GM12878 (cell line): ENCODE measurements at regions not wholly inside any gene's neighbourhood (a gene's known extent, or its start where the extent isn't known, plus 50 kb on each side); places are given as distances from the start of the nearest gene placed in this dataset.

Experiments used
- PAX5 ChIP-seq: IDR thresholded peaks from 2 replicates; pipeline ENCODE4 v1.6.1; 2011; ENCODE audit warnings: low read depth, low read length, borderline replicate concordance
- POLR2A ChIP-seq: IDR thresholded peaks from 2 replicates; pipeline ENCODE4 v1.6.1; 2011; ENCODE audit warnings: low read depth, mild to moderate bottlenecking, low read length
- TF ChIP-seq, protein P1 (sequence below): IDR thresholded peaks from 2 replicates; pipeline ENCODE4 v1.6.1; 2011; ENCODE audit warnings: low read depth, low read length, improper control_type of control experiment, borderline replicate concordance

DNA sequence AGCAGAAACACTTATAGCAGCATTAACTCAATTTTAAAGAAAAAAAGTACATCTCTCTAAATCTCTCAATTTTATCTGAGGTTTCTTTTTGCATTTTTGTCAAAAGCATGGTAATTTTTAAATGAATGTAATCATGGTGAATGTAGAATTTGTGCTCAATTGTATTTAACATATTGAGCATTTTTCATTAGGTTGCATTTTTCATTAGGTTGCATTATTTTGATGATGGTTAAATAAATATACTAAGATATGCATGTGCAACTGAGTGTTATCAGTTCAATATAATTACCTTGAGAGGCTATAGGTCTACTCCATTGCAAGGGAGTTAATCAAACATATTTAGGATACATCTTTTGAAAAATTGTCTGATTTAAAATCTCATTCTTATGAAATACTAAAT is 355.1 kb upstream of the SPTLC3 start:
- TF ChIP-seq POLR2A (no peak), PAX5 (no peak)
- TF ChIP-seq, protein P1, sequence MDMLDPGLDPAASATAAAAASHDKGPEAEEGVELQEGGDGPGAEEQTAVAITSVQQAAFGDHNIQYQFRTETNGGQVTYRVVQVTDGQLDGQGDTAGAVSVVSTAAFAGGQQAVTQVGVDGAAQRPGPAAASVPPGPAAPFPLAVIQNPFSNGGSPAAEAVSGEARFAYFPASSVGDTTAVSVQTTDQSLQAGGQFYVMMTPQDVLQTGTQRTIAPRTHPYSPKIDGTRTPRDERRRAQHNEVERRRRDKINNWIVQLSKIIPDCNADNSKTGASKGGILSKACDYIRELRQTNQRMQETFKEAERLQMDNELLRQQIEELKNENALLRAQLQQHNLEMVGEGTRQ, result no peak
